GM19328 (cell line): ENCODE measurements at regions not wholly inside any gene's neighbourhood (a gene's known extent, or its start where the extent isn't known, plus 50 kb on each side); places are given as distances from the start of the nearest gene placed in this dataset.
"Not testable (repeated sequence)": the region's sequence is repeated elsewhere in the genome, so short reads cannot be mapped to it uniquely, and the experiment has no call there.

Source experiments
- ATAC-seq: cut with Tn5 transposase; IDR thresholded peaks from one replicate; pipeline ENCODE4 v1.9.1; 2021; ENCODE audit warnings: mild to moderate bottlenecking, moderate library complexity; ENCODE audit not compliant: unreplicated experiment

DNA sequence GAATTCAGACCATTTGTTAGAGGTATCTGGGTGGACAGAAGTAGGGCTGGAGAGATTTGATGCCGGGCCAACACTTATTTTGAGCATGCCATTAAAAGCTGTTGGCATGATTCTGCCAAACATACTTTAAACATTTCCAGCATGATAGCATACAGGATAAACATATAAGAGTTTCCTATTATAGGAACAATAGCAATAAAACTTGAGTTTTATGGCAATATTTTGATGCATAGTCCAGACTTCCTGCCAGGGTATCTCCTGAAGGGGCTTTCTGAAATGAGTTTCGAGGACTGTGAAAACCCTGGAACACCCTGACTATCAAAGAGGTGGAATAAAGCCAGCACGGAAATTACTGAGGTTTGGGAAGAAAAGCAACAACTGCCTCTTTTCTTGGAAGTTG is 1398.0 kb upstream of the NXPH2 start:
- ATAC-seq = no peak

- no peak for ATAC-seq
These were observed 1396.9 kb upstream of the NXPH2 start for GRCh38 chr2:140177086-140177485.

GRCh38 chr2:140173790-140174189 is 1393.6 kb upstream of the NXPH2 start:
- ATAC-seq = no peak

DNA sequence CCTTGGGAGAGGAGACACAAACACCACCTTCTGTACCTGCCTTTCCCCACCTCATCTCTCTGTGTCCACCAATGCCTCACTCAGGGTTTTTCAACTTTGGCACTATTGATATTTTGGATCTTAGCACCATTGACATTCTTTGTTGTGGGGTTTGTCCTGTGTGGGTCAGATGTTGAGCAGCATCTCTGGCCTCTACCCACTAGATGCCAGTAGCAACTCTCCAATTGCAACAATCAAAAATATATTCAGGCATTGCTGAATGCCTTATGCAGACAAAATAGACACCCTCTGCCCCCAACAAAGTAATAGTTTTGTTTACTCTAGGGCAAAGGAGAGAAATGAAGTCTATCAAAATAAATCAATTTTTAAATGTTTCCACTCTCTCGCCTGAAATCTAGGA is 1384.3 kb upstream of the NXPH2 start:
- ATAC-seq = no peak

GRCh38 chr2:140158259-140158658 is 1378.1 kb upstream of the NXPH2 start:
- no peak for ATAC-seq

GRCh38 chr2:140157816-140158215 is 1377.6 kb upstream of the NXPH2 start:
- no peak for ATAC-seq

DNA sequence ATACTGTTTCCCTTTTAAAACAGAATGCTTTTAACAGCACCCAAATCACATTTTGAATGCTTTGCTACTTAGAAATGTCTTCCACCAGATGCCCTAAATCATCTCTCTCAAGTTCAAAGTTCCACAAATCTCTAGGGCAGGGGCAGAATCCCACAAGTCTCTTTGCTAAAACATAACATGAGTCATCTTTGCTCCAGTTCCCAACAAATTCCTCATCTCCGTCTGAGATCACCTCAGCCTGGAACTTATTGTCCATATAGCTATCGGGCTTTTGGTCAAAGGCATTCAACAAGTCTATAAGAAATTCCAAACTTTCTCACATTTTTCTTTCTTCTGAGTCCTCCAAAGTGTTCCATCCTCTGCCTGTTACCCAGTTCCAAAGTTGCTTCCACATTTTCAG is 1374.5 kb upstream of the NXPH2 start:
- ATAC-seq = no peak

GRCh38 chr2:140154271-140154670 is 1374.1 kb upstream of the NXPH2 start:
- no peak for ATAC-seq

DNA sequence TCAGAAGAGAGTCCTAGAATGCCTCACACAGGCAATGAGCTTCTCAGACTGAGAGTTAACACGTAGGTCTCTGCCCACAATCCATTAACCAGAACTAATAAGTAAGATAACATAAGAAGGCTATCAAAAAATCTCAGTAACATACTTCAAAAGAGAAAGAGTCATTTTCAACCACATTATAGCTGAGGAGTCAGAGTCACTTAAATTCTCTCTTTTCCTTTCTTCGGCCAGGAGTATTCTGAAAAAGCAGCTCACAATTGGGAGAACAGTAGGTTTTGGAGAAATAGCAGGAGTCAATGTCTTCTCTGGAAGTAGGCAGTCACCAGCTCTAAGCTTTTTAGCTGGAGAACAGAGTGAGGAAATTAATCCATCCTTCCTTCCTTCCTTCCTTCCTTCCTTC is 1364.4 kb upstream of the NXPH2 start:
- no peak for ATAC-seq

DNA sequence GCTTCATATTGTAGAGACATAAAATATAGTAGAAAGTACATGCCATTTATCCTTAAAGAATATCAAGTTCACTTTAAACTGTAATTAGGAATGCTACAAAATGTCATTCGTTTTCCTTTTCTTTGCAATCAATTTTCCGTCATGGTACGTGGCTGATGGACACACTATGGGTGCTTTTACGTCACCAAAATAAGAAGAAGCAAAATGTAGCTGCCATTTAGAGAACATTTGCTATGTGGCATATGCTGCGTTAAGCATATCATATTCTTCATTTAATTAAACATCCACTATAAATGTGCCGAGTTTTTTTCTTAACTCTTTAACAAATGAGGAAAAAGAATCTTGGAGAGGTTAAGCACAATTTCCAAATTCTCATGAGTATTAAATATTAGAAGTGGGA is 1358.5 kb upstream of the NXPH2 start:
- ATAC-seq = no peak

DNA sequence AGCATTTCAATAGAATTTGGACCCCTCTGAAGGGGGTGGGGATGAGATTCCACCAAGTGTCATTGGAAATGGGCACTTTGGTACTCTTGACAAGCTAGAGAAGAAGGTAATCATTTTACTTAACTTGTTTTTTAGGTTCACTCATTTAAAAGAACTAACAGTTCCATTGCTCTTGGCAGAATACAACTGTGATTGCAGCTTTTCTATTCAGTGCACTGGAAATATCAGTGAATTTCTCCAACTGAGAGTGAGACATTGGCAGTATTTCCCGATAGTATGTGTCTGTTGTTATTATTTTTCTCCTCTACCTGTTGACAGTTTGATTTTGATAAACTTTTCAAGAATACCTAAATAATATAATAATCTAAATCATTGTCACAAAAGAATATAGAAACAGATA is 1356.7 kb upstream of the NXPH2 start:
- ATAC-seq = no peak

- no peak for ATAC-seq
These were observed 1356.2 kb upstream of the NXPH2 start for GRCh38 chr2:140136366-140136765.

- no peak for ATAC-seq
These were observed 1348.7 kb upstream of the NXPH2 start for GRCh38 chr2:140128909-140129308.

GRCh38 chr2:140122001-140122400 is 1341.8 kb upstream of the NXPH2 start:
- no peak for ATAC-seq

- ATAC-seq = no peak
These were observed 1337.2 kb upstream of the NXPH2 start for GRCh38 chr2:140117386-140117785.

DNA sequence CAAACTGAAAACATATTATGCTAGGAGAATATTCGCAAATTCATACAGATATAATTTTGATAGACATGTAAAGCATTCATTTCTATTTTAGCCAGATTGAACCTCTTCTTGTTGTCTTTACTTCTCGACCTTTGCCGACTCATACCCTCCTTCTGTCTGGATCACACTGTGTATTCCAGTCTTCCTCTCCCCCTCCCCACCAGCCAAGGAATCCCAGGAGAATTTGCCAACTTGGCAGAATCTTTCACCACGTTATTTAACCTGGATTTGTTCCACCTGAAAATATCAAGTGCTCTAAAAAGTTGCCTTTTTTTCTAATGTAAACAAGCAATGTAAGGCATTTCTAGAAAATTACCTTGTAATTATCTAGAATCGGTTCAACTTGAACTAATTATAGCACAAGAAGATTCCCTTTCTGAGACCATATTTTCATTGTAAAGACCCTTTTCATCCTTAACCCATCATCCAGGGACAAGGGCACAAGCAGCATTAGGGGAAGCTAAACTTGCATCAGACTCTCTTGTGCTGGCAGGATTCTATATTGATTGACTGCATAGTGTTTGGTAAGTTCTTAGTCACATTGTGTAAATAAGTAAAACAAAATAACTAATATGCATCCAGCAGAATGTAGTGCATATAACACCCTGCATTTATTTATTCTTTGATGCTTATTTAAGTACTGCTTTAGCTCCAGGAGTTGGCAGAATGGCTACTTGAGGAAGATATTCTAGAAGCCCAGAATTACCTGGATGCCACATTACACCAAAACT is 1328.7 kb upstream of the NXPH2 start:
- ATAC-seq = no peak

DNA sequence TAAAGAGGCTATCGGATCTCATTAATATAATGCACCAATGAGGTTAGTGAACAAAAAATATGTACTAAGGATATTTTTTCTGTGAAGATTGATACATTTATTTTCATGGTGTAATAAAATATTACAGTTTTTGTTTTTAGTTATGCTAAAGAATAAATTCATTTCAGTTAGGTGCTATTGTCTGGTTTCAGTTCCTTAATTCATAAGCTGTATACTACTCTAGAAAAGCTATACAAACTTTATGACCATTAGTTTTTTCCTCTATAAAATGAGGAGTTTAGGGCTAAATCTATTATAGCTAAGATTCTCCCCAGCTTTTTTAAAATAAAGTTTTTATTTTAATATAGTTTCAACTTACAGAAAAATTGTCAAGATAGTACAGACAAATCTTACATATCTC is 1311.7 kb upstream of the NXPH2 start:
- no peak for ATAC-seq

DNA sequence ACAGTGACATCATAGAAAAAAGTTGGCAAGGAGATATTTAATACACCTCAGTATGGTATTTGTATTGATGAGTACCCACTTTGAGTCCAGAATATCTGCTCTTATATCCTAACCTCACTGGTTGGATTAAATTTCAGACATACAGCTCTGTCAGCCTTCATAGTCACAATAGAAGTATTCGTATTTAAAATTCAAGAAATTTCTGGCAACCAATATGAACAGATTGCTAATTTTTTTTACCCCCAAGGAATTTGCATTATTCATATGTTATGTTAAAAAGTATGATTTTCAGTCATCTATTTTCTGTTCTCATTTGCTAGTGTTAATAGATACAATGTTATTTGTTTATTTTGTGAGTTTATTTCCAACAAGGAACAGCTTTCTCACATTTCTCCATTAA is 1306.8 kb upstream of the NXPH2 start:
- no peak for ATAC-seq

GRCh38 chr2:140085674-140086073 is 1305.5 kb upstream of the NXPH2 start:
- no peak for ATAC-seq

DNA sequence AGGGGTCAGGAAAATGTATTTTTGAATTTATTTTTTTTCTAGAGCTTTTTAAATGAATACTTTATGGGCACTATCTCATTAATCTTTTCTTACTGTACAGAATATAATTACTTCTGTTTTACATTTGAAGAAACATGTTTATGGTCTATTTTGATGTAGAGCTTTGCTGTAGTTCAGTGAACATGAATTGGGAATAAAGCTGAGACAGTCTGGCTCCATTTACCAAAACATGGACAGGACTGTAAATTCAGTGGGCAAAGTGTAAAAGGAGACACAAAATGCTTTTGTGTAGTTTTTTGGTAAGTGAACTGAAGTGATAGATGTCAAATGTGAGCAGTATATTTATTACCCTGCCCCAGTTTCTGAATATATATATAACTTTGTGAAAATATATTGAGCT is 1298.8 kb upstream of the NXPH2 start:
- no peak for ATAC-seq

DNA sequence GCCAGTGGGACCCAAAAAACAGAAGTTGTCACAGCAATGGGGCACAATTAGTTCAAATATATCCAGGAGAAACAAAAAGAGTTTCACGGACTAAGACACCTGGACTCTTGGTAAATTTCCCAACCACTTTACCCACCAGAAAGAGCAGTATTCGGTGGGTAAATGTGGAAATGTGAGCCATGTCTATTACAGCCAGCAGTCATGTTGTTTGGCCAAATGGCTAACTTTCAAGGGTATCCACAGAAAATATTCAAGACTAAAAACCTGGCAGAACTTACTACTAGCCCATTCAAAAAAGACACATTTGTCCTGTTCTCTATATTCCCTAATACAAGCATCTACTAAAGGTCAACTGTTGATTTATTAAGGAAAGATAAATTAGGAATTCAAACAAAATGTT is 1296.0 kb upstream of the NXPH2 start:
- no peak for ATAC-seq

DNA sequence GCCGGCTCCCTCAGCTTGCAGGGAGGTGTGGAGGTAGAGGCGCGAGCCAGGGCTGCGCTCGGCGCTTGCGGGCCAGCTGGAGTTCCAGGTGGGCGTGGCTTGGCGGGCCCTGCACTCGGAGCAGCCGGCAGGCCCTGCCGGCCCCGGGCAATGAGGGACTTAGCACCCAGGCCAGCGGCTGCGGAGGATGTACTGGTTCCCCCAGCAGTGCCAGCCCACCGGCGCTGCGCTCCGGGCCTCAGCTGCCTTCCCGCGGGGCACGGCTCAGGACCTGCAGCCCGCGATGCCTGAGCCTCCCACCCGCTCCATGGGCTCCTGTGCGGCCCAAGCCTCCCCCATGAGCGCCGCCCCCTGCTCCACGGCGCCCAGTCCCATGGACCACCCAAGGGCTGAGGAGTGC is 1293.6 kb upstream of the NXPH2 start:
- ATAC-seq = not testable (repeated sequence)

- ATAC-seq = no peak
These were observed 1287.5 kb upstream of the NXPH2 start for GRCh38 chr2:140067661-140068060.
